HK-2 (cell line): ENCODE measurements at regions not wholly inside any gene's neighbourhood (a gene's known extent, or its start where the extent isn't known, plus 50 kb on each side); places are given as distances from the start of the nearest gene placed in this dataset.
"Not testable (repeated sequence)": the region's sequence is repeated elsewhere in the genome, so short reads cannot be mapped to it uniquely, and the experiment has no call there.

Source experiments
- DNase-seq: peaks from one replicate; pipeline ENCODE4 v3.0.0-alpha.2; 2018; ENCODE audit not compliant: unreplicated experiment

DNA sequence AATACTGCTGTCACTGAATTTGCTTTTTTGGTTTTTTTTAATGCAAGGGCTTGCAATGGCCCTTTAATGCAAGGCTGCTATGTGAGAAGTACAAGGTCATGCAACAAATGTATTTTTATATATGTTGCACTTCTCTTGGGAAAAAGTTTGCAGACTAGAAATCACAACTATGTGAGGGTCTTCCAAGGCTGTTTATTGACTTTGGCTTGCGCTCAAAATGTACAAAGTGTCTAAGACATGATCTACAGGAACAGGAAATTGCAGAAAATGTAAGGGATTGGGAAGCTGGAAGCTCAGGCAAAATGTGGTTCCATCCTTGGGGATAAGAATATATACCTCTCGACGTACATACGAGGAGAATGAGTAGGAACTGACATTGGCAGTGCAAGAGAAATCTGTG is 92.2 kb upstream of the F13A1 start:
- no peak for DNase-seq

DNA sequence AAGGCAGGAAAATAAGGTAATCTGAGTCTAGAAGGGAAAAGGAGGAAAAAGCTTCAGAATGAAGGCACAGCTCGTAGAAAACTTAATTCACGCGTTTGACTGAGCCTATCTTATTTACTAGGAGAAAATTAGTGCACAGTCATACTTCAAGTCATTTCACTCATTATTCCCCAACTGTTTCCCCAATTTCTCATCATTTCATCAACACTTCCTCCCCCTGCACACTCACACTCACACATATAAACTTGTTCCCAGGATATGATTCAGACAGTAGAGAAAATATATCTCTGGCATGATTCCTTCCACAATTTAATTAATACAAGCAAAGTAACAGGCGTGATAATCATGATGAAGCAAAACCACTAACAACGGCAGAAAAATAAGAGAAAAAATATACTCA is 94.5 kb upstream of the F13A1 start:
- no peak for DNase-seq

DNA sequence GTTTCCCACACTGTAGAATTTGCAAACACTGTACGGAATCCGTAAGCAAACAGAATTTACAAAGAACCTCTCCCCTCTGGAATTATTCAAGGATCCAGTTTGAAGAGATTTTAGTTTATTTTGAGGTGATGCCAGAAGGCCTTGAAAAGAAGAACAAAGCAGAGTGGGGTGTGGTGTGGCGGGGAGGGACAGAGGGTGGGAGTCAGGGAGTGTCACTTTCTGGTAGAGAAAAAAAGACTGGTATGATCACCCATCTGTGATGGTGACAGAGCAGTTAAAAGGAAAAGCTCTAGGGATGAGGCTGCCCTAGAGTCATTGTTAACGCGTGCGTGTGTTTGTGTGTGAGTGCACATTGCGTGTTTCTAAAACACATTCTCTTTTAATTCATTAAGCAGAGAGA is 97.0 kb upstream of the F13A1 start:
- no peak for DNase-seq

DNA sequence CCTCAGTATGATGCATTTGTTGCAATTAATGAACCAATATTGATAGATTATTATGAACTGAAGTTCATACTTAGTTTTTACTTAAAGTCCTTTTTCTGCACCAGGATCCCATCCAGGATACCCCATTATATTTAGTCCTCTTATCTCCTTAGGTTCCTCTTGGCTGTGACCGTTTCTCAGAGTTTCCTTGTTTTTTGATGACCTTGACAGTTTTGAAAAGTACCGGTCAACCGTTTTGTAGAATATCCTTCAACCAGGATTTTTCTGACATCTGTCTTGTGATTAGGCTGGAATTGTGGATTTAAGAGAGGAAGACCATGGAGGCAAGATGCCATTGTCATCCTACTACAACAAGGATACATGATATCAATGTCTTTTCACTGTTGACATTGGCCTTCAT is 98.0 kb upstream of the F13A1 start:
- DNase-seq: no peak

DNA sequence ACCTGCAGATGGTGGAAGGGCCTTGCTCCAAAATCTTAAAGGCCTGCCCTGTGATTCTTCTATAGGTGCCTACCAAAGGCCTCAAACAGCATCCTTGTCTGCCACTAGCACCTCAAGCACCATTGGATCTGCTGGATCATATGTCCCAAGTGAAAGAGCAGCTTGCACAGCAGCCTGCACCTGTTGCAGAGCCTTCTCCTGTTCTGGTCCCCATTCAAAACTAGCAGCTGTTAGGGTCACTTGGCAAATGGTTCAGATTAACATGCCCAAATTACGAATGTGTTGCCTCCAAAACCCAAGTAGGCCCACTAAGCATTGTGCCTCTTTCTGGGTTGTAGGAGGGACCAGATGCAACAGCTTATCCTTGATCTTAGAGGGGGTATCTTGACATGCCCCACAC is 99.6 kb upstream of the F13A1 start:
- no peak for DNase-seq

DNA sequence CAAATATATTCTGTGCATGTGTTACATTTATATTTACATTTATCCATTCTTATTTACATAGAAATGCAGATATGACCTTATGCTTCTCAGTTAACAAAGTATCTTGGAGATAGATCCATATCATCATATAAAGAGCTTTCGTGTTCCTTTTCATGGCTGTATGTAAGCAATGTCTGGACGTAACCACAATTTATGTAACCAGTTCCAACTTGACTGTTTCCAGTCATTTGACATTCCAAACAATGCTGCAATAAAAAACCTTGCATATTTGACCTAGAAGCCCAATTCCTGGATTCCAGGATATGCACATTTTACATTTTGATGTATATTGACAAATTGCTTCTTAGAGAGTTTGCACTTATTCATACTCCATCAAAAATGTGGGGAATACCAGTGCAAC is 113.7 kb upstream of the F13A1 start:
- no peak for DNase-seq

DNA sequence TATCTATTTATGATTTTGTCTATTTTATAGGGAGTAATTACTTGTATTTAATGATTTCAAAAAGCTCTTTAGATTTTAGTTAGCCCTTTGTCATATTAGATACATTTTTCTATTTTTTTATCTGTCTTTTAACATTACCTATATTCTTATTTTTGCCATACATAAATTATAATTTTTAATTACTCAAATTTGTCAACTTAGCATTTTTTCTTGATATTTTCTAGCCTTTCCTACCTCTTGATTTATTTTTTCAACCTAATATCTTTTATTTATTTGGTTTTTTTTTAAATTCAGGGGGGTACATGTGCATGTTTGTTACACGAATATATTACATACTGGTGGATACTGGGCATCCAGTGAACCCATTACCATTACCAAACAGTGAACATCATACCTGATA is 114.3 kb upstream of the F13A1 start:
- no peak for DNase-seq

DNA sequence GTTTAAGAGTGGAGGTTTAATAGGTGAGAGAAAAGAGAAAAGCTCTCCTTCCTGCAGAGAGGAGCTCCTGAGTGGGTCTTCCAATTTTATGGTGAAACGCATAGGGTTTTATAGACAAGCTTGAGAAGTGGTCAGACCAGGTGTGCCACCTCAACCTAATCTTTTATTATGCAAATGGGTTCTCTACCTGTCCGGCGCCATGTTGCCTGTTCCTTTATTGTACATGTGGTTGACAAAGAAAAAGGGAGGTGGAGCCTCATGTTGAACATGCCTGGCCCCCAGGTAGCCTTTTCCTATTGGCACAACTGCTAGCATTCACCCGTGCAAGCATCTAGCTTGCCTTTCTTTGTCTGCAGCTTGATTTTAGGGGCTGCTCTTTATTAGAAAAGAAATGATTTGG is 115.9 kb upstream of the F13A1 start:
- no peak for DNase-seq

DNA sequence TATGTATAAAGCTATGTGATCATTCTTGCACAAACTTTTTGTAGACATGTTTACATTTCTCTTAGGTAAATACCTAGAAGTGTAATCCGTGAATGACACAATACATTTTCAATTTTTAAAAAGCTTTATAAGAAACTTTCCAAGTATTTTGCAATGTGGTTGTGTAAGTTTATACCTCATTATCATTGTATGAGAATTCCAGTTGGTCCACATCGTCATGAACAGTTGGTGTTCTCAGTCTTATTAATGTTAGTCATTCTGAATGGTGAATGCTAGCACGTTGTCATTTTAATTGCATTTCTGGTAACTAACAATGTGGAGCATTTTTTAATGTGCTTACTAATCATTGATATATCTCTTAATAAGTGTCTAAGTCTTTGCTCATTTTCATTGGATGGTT is 116.5 kb upstream of the F13A1 start:
- DNase-seq: no peak

DNA sequence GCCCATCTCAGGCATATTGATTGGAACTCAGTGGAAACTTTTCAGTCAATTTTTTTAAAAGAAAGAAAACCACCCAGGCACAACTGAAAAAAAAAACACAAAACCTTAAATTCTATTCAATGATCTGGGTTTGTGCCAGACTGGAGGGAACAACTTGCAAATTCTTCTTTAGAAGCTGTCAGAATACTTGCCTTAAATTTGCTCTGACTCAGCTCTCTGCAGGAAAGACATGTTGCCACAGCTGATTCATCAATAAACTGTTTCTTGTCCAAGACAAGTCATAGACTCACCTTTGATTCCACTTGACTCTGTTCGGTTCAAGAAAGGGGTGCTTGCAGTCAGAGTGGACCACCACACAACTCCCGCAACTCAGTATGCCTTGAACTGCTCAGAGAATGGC is 117.8 kb upstream of the F13A1 start:
- no peak for DNase-seq

DNA sequence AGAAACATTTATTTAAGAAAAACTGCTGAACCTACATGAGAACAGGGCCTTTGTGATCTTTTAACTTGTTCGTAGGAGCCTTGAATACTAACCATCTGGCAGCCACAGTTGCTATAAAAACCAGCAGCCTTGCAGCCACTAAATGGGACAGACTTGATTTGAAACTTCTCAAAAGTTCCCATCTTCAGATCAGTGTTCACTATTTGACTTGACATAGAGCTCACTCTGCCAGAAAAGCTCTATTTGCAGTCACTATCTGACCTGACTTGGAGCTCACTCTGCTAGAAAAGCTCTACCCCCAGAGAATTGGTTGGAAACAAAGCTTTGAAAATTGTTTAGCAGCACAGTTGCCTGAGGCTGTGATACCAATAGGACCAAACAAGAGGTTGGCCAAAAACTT is 119.3 kb upstream of the F13A1 start:
- DNase-seq: no peak

DNA sequence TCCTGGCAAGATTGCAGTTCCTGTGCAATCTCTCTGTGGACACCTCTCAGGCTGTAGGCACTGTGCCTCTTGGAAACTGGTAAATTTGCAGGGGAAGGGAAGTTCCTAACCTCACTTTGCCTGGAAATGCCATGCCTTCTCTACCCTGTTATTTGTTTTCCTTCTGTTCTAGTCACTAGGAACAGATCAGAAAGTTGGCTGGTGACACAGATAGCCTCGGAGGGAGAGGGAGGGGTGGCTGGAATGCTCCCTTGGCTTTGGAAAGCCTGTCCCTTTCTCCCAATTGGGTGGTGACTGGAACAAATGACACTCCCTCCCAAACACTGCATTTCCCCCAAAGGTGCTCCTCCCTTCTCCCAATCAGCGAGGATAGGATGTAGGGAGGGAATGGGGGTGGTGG is 131.5 kb upstream of the F13A1 start:
- DNase-seq: no peak

DNA sequence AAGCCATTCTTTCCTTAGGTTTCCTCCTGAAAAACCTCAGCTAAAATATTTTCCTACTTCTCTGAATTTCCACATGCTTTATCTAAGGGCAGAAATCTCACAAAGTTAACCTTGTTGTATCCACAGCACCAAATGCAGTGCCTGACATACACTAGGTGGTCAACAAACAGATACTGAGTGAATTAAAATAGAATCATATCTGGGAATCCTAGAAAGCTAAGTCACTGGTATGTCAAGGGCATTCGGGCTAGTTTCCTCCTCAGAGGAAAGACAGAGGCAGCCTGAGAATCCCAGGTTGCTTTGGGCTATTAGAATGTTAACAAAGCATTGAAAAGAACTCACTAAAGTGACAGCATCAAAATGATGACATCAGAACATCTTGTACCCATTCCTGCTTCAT is 132.7 kb upstream of the F13A1 start:
- DNase-seq: no peak

DNA sequence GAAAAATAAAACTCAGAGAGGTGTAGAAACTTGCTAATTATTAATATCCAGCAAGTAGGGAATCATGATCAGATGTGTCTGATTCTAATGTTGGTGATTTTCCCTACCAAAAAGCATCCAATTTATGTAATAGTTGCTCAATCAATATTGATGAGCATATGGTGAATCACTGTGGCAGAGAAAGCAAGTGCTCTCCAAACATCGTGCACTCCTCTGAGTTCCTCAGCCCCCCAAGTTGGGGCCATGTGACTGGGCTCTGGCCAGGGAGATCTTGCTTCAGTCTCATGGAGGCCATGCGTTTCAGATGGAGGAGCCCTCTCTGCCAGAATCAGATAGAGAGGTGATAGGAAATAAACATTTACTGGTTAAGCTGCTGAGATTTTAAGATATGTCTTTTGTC is 133.2 kb upstream of the LY86 start:
- no peak for DNase-seq

DNA sequence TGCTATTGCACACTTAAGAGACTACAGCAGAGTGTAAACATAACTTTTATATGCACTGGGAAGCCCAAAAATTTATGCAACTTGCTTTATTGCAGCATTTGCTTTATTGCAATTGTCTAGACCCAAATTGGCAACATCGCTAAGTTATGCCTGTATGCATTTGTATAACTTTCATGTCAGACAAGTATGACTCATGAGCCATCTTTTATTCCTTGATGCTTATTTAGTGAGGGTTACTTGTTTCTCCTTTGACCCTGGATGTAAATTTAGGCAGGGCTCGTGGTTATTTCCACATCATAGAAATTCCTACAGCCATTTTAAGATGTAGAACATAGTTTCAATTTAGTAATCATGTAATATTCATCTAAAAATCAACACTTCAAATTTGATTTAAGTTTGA is 130.3 kb upstream of the LY86 start:
- DNase-seq: no peak

DNA sequence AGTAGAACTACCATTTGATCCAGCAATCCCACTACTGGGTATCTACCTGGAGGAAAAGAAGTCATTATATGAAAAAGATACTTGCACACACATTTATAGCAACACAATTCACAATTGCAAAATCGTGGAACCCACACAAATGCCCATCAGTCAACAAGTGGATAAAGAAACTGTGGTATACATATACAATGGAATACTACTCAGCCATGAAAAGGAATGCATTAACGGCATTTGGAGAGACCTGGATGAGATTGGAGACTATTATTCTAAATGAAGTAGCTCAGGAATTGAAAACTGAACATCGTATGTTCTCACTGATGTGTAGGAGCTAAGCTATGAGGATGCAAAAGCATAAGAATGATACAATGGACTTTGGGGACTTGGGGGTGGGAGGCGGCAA is 128.6 kb upstream of the LY86 start:
- DNase-seq: not testable (repeated sequence)

DNA sequence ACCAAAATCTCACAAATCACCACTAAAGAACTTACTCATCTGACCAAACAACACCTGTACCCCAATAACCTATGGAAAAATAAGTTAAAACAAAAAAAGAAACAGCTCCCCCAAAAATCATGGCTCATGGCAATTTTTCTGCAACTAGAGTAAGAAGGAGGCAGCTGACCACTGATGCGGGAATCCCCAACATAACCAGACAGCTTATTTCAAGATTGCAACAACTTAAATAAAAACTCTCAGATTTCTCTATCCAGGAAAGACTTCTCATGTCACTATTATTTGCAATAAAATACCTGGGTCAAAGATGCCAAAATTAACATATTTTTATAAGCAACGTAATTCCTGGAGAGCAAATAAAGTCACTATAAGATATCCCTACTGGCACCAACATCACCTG is 128.1 kb upstream of the LY86 start:
- no peak for DNase-seq

DNA sequence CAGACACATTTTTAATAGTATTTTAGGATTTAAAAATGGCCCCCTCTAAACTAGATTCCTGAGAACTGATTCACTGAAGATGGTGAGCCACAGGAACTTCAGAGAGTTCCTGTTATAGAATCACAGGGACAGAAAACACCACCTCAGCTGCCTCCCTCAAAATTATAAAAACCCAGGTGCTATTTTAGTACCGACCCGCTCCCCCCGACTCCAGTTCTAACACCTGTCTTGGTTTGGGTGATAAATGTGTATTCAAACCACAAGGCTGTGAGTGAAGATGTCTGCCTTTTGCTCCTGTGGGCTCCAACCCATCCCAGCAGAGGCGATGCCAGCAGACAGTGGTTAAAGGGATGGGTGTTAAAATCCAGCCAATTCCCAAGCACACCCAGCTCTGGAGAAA is 127.4 kb upstream of the LY86 start:
- DNase-seq: no peak

DNA sequence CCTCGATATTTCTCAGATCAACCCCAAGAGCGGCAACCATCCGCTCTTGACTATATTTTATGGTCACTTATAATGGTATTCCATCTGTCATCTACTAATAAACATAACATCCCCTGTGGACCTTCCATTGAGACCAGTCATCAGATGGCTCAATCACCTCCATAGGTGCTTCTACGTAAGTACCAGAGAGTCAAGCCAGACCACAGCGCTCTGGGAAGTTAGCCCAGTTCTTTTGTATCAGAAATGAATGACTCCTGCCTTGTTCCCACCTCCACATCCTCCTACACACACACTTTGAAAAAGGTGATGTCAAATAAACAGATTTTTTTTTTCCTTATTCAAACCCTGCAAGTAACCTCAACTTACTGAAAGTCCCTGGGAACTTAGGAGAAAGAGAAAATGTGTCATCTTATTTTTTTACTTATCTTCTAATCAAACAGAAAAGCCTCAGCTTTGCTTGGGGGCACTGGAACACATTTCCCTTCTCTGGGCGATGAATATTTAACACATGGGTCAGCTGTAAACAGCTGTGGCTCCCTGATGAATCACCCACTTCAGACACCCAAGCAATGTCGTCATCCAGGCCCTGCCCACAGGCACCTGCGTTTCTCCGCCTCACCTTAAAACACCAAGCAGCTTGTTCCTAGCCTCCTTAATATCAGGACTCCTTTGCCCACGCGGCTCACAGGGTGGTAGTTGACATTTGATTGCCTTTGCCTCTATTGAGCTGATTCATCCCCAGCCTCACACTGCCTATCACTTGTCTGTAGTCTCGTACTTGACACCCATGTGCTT is 121.4 kb upstream of the LY86 start:
- DNase-seq: peak; percentile 13

DNA sequence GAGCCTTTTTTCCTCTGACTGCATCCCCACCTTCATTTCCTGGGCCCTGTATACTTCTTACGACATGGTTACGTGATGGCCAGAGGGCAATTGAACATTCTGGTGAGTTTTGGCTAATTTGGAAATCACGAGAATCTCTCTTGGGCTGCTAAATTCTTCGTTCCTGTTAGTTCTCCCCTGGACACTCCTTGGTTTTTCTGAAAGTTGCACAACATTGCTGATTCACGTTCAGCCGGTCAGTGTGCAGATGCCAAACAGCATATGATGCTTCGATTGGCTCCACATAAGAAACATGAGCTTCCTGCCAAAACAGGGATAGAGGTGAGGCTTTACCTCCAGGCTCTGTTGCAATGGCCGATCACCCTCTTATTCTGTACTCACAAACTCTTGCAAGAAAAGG is 119.4 kb upstream of the LY86 start:
- no peak for DNase-seq

DNA sequence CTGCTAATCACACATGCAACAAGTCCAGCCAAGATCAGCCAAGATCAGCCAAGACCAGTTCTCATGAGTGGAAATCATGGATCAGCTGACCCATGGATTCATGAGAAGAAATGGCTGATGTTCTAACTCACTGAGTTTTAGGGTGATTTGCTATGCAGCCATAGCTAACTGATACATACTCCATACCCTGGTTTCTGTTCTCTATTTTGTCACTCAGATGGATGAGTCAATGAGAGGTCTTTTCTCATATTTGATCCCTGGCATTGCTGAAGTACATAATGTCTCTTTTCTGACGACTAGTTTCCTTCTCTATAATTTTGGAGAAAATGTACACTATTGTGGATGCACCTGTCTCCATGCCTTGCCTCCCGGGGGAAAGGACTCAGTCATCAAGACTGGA is 118.4 kb upstream of the LY86 start:
- DNase-seq: no peak

DNA sequence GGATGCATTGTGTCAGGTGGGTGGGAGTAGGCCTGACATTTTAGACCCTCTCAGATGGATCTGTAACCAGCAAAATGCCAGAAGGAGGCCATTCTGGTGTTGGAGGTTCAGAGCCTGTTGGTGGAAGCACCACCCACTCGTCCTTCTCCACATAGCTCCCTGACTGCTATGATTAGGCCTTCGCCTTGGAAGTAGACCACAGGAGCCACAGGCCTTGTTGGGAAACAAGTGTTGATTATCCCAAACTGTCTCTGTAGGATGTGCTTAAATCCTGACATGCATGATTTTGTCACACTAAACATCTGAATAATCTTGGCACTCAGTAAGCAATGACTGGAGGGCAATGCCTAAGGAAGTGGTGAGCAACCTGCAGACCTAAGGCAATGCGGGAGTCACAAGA is 117.2 kb upstream of the LY86 start:
- no peak for DNase-seq

DNA sequence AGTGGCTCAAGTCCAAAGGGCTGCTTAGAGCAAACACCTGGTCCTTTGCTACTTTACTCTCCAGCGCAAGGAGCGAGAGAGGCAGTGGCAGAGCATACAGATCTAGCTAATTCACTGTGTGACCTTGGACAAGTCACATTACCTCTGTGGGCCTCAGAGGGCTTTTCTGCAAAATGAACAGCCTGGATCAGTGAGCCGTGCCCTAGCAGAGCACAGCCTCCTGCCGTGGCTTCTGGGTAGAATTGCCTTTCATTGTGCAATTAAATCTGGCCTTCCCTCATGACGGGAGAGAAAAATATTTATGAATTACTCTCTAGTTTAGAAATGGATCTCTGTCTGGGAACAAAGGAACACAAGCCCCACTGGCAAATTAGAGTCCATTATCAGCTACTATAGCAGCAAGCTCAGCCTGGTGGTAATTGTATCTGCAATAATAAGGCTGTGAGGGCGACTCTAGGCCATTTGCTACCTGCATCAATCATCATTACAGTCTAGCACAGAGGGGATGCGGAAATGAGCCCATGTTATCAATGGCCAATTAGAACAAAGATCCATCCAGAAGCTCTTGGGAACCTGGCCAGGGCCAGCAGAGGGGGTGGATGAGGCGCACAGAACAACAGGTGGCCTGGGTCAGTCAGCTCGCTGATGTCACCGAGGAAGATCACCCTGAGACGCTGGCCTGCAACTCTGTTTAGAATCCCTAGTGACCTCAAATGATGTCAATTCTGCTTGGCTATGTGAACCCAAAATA is 114.2 kb upstream of the LY86 start:
- DNase-seq: no peak

DNA sequence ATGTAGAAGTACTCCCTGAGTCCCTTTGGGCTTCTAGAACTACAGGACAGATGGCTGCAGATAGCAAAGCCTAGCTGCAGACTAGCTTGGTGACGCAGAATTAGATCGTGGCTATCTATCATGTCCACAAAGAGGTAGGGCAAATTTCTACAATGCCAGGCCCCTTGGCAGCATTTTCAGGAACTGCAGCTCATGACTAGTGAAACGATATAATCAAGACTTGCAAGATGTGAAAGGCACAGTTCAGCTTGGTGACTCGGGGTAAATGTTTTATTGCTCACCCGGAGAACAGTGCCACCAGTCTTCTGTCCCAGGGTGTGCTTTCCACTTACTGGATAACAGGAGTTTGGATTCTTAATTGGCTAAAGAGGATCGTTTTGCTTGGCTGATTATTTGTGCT is 108.7 kb upstream of the LY86 start:
- DNase-seq: no peak
